ENCODE measurements at regions not wholly inside any gene's neighbourhood (a gene's known extent, or its start where the extent isn't known, plus 50 kb on each side); places are given as distances from the start of the nearest gene placed in this dataset.
"Not testable (repeated sequence)": the region's sequence is repeated elsewhere in the genome, so short reads cannot be mapped to it uniquely, and the experiment has no call there.

DNA sequence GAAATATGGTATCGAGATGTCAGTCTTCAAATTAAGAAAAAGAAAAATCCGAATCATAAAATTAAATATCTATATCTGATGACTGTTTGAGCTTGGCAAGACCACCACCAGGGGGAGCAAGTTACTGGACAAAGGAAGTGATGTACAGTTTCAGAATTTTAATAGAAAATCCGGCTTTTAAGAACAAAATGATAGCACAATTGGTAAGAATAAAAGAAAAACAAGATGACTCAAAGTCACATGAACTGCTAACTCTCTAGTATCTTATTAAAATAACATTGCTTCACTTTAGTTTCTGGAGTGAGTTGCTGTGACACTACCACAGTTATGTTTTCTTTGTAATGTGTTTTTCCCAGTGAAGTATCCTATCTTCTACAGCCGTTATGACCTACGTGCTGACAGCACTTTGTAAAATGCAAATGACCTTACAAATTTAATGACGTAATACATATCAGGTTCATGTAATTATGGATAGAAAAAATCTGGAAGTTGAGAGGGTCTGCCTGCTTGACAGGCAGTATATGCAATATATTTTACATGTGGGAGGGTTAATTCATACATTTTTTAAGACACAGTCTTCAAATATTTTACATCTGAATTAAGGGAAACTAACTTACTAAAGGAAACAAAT is 405.3 kb upstream of the HS3ST5 start:
- DNase-seq: peak; percentile 19 to 23

DNA sequence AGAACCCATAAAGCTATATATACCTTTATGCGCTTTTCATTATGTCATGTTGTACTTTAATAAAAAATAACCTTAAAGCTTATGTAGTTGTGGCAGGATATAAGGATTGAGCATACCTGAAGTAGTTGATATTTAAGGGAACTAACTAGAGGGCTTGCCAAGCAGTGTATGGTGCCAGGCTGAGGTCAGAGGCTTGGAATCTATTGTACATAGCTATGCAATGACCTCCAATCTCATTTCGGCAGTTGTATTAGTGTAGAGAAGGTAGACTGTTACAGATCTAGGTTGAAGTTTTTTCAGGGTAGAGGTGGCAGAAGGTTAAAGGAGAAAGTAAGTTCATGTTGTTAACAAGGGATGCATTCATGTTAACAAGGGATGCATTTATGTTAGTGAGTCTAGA is 397.7 kb upstream of the HS3ST5 start:
- no peak for DNase-seq

GRCh38 chr6:114739656-114740055 is 396.8 kb upstream of the HS3ST5 start:
- no peak for DNase-seq

- DNase-seq: no peak
Observed at GRCh38 chr6:114735025-114735735, 392.4 kb upstream of the HS3ST5 start.

DNA sequence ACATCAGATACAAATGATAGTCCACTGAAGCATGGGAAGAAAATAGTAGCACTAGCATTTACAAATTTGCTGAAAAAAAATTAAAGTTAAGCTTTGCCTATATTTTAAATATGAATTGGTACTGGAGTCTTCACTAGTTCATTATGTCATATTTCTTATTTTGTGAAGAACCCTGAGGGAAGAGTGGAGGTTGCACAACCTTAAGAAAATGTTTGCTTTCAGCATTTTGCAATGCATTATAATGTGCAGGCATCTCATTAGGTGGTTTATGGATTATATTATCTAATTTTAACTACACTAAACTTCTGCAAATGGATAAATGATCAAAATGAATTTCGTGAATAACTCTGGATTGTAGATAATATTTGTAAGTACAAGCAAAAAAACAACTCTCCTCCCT is 390.8 kb upstream of the HS3ST5 start:
- no peak for DNase-seq

DNA sequence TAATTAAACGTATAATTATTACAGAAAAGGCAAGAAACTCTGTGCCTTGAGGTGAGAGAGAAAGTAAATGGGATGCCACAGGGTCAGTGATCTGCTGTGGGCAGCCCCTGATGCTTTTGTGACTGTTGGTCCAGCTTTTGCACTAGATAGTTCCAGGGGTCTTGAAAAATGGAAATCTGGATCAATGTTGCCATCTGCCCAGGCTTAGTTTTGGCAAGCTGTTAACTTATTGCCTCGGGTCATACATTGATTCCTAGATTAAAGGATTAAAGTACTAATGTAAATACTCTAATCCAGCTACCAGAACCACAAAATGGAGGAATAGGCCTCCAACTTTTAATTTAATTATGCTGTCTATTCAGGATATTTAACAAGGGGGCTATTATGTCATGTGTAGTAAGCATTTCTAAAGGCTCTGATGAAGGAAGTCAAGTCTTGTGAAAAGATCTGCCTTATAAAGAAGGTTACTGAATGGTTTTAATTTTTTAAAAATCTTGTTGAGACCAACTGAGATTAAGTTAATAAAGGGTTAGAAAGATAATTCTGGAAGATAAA is 376.0 kb upstream of the HS3ST5 start:
- no peak for DNase-seq

DNA sequence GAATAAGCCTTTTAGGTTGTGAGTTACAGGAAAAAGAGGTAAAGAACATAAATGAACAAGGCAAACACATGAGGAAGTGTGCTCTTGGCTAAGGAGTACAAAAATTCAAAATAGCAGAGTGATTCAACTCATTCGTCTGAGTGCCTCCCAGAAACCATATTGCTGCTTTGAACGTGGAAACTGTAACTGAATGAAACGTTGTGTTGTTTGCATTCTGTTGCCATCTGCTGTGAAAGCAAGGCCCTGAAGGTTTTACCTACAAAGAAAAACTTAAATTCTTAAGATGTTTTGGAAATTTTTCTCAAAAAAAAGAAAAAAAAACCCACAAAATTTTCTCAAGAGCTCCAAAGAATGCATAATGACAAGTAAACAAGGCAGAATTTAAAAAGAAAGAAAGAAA is 375.4 kb upstream of the HS3ST5 start:
- DNase-seq: no peak

GRCh38 chr6:114714836-114715507 is 372.1 kb upstream of the HS3ST5 start:
- no peak for DNase-seq

- DNase-seq: no peak
Observed at GRCh38 chr6:114713690-114714089, 370.9 kb upstream of the HS3ST5 start.

GRCh38 chr6:114712129-114712662 is 369.4 kb upstream of the HS3ST5 start:
- no peak for DNase-seq

GRCh38 chr6:114707081-114707620 is 364.3 kb upstream of the HS3ST5 start:
- no peak for DNase-seq

DNA sequence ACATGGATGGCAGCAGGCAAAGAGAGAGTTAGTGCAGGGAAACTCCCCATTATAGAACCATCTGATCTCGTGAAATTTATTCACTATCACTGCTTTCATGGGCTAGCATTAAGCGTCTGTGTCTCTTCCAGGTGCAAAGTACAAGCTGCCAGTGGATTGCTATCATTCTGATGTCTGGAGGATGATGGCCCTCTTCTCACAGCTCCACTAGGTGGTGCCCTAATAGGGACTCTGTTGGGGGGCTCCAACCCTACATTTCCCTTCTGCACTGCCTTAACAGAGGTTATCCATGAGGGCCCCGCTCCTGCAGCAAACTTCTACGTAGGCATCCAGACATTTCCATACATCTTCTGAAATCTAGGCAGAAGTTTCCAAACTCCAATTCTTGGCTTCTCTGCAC is 347.8 kb upstream of the HS3ST5 start:
- no peak for DNase-seq

DNA sequence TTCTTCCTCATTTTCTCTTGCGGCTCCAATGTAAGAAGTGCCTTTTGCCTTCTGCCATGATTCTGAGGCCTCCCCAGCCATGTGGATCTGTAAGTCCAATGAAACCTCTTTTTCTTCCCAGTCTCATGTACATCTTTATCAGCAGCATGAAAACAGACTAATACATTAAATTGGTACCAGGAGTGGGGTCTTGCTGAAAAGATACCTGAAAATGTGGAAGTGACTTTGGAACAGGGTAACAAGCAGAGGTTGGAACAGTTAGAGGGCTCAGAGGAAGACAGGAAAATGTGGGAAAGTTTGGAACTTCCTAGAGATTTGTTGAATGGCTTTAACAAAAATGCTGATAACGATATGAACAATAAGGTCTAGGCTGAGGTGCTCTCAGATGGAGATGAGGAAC is 316.7 kb upstream of the HS3ST5 start:
- DNase-seq: no peak

- DNase-seq: no peak
Observed at GRCh38 chr6:114651611-114652010, 308.8 kb upstream of the HS3ST5 start.

DNA sequence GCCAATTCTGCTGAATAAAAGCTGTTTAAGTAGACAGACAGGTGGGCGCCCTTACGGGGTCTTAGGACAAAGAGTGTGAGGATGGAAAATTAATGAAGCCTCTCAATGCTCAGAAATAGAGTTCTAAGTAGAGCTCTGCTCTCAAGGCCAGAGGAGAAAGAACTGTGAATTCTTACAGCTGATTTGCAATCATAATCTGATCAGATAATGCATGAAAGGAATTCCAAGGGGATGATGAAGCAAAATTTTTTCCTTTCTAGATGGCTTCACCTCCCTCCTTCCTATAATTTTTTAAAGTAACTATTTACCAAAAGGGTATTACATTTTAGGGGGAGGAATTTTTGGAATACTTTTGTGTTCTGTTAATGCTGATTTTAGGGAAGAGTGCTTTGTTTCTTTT is 308.1 kb upstream of the HS3ST5 start:
- no peak for DNase-seq

GRCh38 chr6:114649298-114649697 is 306.5 kb upstream of the HS3ST5 start:
- DNase-seq: no peak

- no peak for DNase-seq
Observed at GRCh38 chr6:114648847-114649246, 306.0 kb upstream of the HS3ST5 start.

- DNase-seq: no peak
Observed at GRCh38 chr6:114638341-114638740, 295.5 kb upstream of the HS3ST5 start.

DNA sequence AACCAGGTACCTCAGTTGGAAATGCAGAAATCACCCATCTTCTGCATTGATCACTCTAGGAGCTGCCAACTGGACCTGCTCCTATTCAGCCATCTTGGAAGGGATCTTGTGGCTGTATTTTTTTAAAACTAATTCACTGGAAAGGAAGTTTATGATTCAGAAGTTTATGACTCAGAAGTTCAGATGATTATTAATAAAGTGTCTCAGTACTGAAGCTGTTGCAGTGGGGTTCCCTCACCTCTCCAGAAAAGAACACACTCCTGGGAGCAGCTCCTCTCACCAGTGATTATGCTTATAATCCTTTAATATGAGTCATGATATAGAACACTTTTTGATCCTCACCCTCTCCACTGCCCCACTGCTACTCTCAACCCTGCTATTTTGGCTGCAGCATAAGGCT is 291.2 kb upstream of the HS3ST5 start:
- no peak for DNase-seq

DNA sequence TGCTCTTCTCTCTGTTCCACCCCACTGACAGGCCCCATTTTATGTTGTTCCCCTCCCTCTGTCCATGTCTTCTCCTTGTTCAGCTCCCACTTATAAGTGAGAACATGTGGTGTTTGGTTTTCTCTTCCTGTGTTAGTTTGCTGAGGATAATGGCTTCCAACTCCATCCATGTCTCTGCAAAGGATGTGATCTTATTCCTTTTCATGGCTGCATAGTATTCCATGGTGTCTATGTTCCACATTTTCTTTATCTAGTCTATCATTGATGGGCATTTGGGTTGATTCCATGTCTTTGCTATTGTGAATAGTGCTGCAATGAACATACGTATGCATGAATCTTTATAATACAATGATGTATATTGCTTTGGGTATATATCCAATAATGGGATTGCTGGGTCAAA is 283.4 kb upstream of the HS3ST5 start:
- DNase-seq: not testable (repeated sequence)

DNA sequence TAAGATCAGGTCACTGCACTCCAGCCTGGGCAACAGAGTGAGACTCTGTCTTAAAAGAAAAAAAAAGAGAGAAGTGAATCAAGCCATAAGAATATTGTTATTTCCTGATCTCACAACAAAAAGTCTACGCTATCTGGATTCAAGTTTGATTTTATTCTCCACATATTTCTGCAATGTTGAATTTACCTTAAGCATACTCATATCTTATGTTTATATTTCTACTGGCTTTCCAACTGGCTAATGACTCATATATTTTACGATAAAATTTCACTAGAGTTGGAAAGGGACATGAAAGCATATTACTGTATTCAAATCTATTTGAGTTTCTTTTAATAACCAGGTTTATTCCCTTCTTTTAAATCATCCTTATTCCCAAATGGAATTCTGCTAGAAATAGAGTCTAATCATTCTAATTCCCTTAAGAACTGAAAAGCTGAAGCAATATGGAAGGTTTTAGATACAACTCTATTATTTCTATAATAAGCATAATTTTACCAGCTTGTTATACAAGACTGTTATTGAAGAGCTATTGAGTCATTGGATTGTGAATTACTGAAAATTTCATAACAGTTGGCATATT is 276.9 kb upstream of the HS3ST5 start:
- no peak for DNase-seq

- DNase-seq: no peak
Observed at GRCh38 chr6:114611696-114612095, 268.9 kb upstream of the HS3ST5 start.

DNA sequence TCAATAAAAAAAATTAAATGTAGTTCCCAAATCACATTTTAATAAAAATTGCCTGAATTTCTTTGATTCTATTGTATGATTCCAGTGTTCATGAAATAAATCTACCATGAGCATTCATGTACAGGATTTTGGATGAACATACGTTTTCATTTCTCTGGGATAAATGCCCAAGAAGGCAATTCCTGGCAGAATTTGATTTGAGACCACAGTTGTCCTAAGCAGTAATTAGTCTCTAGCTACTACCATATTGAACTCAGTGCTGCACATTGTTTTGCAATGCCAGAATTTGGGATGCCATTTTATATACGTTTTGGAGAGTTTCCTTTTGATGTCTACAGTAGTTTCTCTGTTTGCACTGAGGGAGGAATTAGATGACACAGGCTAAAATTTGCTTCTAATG is 265.3 kb upstream of the HS3ST5 start:
- DNase-seq: no peak

Data from stimulated activated CD4-positive, alpha-beta T cell treated with anti-CD3 and anti-CD28 coated beads, Interleukin-2, amount 100 ng/mL, for 48 hours (primary cell).